GM23248 (cell line): ENCODE measurements at regions not wholly inside any gene's neighbourhood (a gene's known extent, or its start where the extent isn't known, plus 50 kb on each side); places are given as distances from the start of the nearest gene placed in this dataset.

Source experiments
- DNase-seq: peaks from one replicate; pipeline ENCODE4 v3.0.0-alpha.2; 2015
- H2AFZ ChIP-seq: fragments of 200-600 bp; sonication (generic); 2 replicates; pipeline ENCODE4 v1.6.1; 2016; ENCODE audit warnings: antibody characterized with exemption
- H3F3A ChIP-seq: fragments of 200-600 bp; sonication (generic); 2 replicates; pipeline ENCODE4 v1.6.1; 2016; ENCODE audit warnings: mild to moderate bottlenecking, antibody characterized with exemption, mixed run types; ENCODE audit not compliant: insufficient read depth
- H3K27ac ChIP-seq: fragments of 200-600 bp; sonication (generic); 2 replicates; pipeline ENCODE4 v1.5.1; 2016; ENCODE audit warnings: mild to moderate bottlenecking
- H3K27me3 ChIP-seq: fragments of 200-600 bp; sonication (generic); replicated peaks from 2 replicates; pipeline ENCODE4 v1.6.1; 2016; ENCODE audit warnings: mild to moderate bottlenecking; ENCODE audit not compliant: insufficient read depth
- H3K36me3 ChIP-seq: fragments of 200-600 bp; sonication (generic); 2 replicates; pipeline ENCODE4 v1.6.1; 2016; ENCODE audit warnings: low read depth, mild to moderate bottlenecking
- H3K4me1 ChIP-seq: fragments of 200-600 bp; sonication (generic); 2 replicates; pipeline ENCODE4 v1.6.1; 2016; ENCODE audit warnings: mild to moderate bottlenecking; ENCODE audit not compliant: insufficient read depth
- H3K4me2 ChIP-seq: fragments of 200-600 bp; sonication (generic); one replicate; pipeline ENCODE4 v1.6.1; 2016; ENCODE audit warnings: mild to moderate bottlenecking; ENCODE audit not compliant: unreplicated experiment
- H3K4me3 ChIP-seq: fragments of 200-600 bp; sonication (generic); 2 replicates; pipeline ENCODE4 v1.5.1; 2016; ENCODE audit warnings: mild to moderate bottlenecking
- H3K79me2 ChIP-seq: fragments of 200-600 bp; sonication (generic); 2 replicates; pipeline ENCODE4 v1.6.1; 2016; ENCODE audit warnings: mild to moderate bottlenecking; ENCODE audit not compliant: insufficient read depth
- H3K9ac ChIP-seq: fragments of 200-600 bp; sonication (generic); 2 replicates; pipeline ENCODE4 v1.6.1; 2016; ENCODE audit warnings: mild to moderate bottlenecking
- H3K9me2 ChIP-seq: fragments of 200-600 bp; sonication (generic); 2 replicates; pipeline ENCODE4 v1.6.1; 2016; ENCODE audit warnings: mixed run types, mild to moderate bottlenecking, moderate library complexity; ENCODE audit not compliant: insufficient read depth
- H3K9me3 ChIP-seq: fragments of 200-600 bp; sonication (generic); one replicate; pipeline ENCODE4 v1.6.1; 2017; ENCODE audit warnings: low read depth
- H4K20me1 ChIP-seq: fragments of 200-600 bp; sonication (generic); 2 replicates; pipeline ENCODE4 v1.6.0; 2016; ENCODE audit not compliant: insufficient read depth
- EZH2 ChIP-seq: fragments of 200-600 bp; sonication (generic); IDR thresholded peaks from 2 replicates; pipeline ENCODE4 v1.6.1; 2018; ENCODE audit warnings: antibody characterized with exemption, mild to moderate bottlenecking; ENCODE audit not compliant: insufficient read depth, poor library complexity, severe bottlenecking
- EZH2phosphoT487 ChIP-seq: fragments of 200-600 bp; sonication (generic); IDR thresholded peaks from 2 replicates; pipeline ENCODE4 v1.6.1; 2018; ENCODE audit warnings: antibody characterized with exemption, moderate library complexity, mild to moderate bottlenecking, low read depth; ENCODE audit not compliant: insufficient read depth
- WGBS, 2 experiments: methylation state at CpG; one replicate each; pipeline ENCODE4 v1.1.6; 2015 to 2017; ENCODE audit warnings: low lambda C conversion rate in 2 of 2, low coverage in 1 of 2; ENCODE audit errors: missing lambda C conversion rate in 2 of 2; 5-methylcytosine and 5-hydroxymethylcytosine counted together
- in situ Hi-C: fragments of 300-500 bp; cut with MboI; formaldehyde crosslinking; loops from 2 replicates; pipeline ENCODE4 v1.15.0; 2020

DNA sequence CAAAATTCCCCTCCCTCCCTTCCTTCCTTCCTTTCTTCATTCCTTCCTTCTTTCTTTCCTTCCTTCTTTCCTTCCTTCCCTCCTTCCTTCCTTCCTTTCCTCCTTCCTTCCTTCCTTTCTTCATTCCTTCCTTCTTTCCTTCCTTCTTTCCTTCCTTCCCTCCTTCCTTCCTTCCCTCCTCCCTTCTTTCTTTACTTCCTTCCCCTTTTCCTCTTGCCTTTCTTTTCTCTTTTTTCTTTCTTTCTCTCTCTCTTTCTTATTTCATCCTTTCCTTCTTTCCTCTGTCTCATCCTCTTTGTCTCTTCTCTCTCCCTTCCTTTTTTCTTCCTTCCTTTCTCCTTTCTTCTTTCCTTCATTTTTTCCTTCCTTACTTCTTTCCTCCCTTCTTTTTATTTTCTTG is 171.9 kb upstream of the BRINP3 start:
- no peak overlapping the region for H2AFZ ChIP-seq
- H3K79me2 ChIP-seq: no peaks in the 10 kb centered on the region
- DNase-seq: no peak
- in situ Hi-C loops: no loop called here
- H3K36me3 ChIP-seq: no peaks in the 10 kb centered on the region
- TF ChIP-seq EZH2phosphoT487 (no peak), EZH2 (no peak)
- H3K27ac ChIP-seq: no peak overlapping the region
- no peaks in the 10 kb centered on the region for H3K4me1 ChIP-seq
- H3F3A ChIP-seq: no peaks in the 10 kb centered on the region
- H3K9me2 ChIP-seq: 0 out of 2 replicates have a peak, but pooled peaks cover 2% of the 10 kb centered on the region
- no peaks in the 10 kb centered on the region for H4K20me1 ChIP-seq
- no peaks in the 10 kb centered on the region for H3K27me3 ChIP-seq
- H3K4me3 ChIP-seq: no peak overlapping the region
- no peak overlapping the region for H3K9ac ChIP-seq
- peaks cover 4% of the 10 kb centered on the region for H3K9me3 ChIP-seq
- H3K4me2 ChIP-seq: no peak overlapping the region

GRCh38 chr1:190658907-190659306 is 181.2 kb upstream of the BRINP3 start:
- H3K27ac ChIP-seq: no peak overlapping the region
- H3K4me3 ChIP-seq: no peak overlapping the region
- no peaks in the 10 kb centered on the region for H3K9me2 ChIP-seq
- H3K27me3 ChIP-seq: no peaks in the 10 kb centered on the region
- in situ Hi-C loops: no loop called here
- H3K9ac ChIP-seq: no peak overlapping the region
- H3F3A ChIP-seq: no peaks in the 10 kb centered on the region
- H3K4me1 ChIP-seq: no peaks in the 10 kb centered on the region
- no peaks in the 10 kb centered on the region for H3K79me2 ChIP-seq
- no peaks in the 10 kb centered on the region for H3K9me3 ChIP-seq
- 27 to 43% methylated on average over 2 of the region's 2 CpGs for WGBS, 2 experiments
- H3K36me3 ChIP-seq: no peaks in the 10 kb centered on the region
- H4K20me1 ChIP-seq: no peaks in the 10 kb centered on the region
- no peak overlapping the region for H2AFZ ChIP-seq
- no peak for TF ChIP-seq EZH2
- no peak for TF ChIP-seq EZH2phosphoT487
- H3K4me2 ChIP-seq: no peak overlapping the region
- no peak for DNase-seq

DNA sequence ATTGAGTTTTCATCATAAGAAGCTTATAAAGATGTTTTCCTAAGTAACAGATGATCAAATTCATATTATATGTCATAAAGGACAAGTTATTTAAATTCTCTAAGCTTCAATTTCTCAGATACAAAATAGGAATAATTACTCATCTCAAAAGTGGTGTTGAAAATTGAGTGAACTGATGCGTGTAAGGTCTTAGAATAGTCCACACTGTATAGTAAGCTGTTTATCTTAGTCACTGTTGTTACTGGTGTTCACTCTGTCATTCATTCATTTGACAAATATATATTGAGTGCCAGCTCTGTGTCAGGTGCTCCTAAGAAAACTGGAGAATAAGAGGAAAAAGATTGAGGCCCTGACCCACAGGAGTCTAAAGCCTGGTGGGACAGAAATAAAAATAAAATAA is 186.3 kb upstream of the BRINP3 start:
- H3K4me3 ChIP-seq: no peak overlapping the region
- H3K4me2 ChIP-seq: no peak overlapping the region
- H3K9ac ChIP-seq: no peak overlapping the region
- H3K27ac ChIP-seq: no peak overlapping the region
- TF ChIP-seq EZH2 (no peak), EZH2phosphoT487 (no peak)
- no peaks in the 10 kb centered on the region for H3K36me3 ChIP-seq
- no peaks in the 10 kb centered on the region for H3K79me2 ChIP-seq
- no peaks in the 10 kb centered on the region for H3K9me2 ChIP-seq
- no peaks in the 10 kb centered on the region for H3K27me3 ChIP-seq
- no peaks in the 10 kb centered on the region for H3F3A ChIP-seq
- DNase-seq: no peak
- H2AFZ ChIP-seq: no peak overlapping the region
- H4K20me1 ChIP-seq: no peaks in the 10 kb centered on the region
- in situ Hi-C loops: no loop called here
- H3K9me3 ChIP-seq: no peaks in the 10 kb centered on the region
- no peaks in the 10 kb centered on the region for H3K4me1 ChIP-seq
- WGBS, 2 experiments: 23 to 27% methylated on average over 1 of the region's 1 CpG

GRCh38 chr1:190665045-190665444 is 187.4 kb upstream of the BRINP3 start:
- Histone ChIP-seq H3K9ac (no peak overlapping the region), H3K4me2 (no peak overlapping the region), H3K27me3 (no peaks in the 10 kb centered on the region), H3K27ac (no peak overlapping the region), H3K9me2 (no peaks in the 10 kb centered on the region), H3K4me3 (no peak overlapping the region), H4K20me1 (no peaks in the 10 kb centered on the region), H3K79me2 (no peaks in the 10 kb centered on the region), H3K4me1 (no peaks in the 10 kb centered on the region), H3K9me3 (no peaks in the 10 kb centered on the region), H2AFZ (no peak overlapping the region), H3K36me3 (no peaks in the 10 kb centered on the region), H3F3A (no peaks in the 10 kb centered on the region)
- in situ Hi-C loops: no loop called here
- TF ChIP-seq EZH2: no peak
- TF ChIP-seq EZH2phosphoT487: no peak
- DNase-seq: no peak

DNA sequence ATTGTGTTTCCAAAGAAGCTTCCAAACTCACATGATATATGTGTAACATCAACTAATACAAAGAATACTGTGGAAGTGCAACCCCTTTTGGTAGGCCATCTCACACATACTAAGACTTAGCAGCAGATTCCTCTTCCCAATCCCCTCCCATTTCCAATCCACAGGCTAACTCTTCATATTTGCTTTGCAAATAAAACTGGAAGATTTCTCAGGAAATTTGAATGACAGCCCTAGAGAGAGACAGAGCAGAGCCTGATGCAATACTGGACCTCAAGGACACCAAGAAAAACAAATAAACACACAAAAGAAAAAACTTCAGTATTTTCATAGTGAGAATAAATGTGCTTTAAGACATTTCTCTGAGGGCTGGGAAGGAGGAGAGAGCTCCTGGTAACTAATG is 190.2 kb upstream of the BRINP3 start:
- H3K9ac ChIP-seq: no peak overlapping the region
- H3K36me3 ChIP-seq: no peaks in the 10 kb centered on the region
- H3K4me3 ChIP-seq: no peak overlapping the region
- H3F3A ChIP-seq: no peaks in the 10 kb centered on the region
- no peak overlapping the region for H2AFZ ChIP-seq
- no peaks in the 10 kb centered on the region for H3K27me3 ChIP-seq
- no peak for DNase-seq
- H3K9me3 ChIP-seq: no peaks in the 10 kb centered on the region
- H4K20me1 ChIP-seq: no peaks in the 10 kb centered on the region
- no peaks in the 10 kb centered on the region for H3K79me2 ChIP-seq
- in situ Hi-C loops: no loop called here
- no peaks in the 10 kb centered on the region for H3K9me2 ChIP-seq
- H3K4me1 ChIP-seq: no peaks in the 10 kb centered on the region
- no peak overlapping the region for H3K4me2 ChIP-seq
- TF ChIP-seq EZH2phosphoT487 (no peak), EZH2 (no peak)
- no peak overlapping the region for H3K27ac ChIP-seq
